DMS 273 treated with DMSO at 0.1 percent for 48 hours (cell line): ENCODE measurements at regions not wholly inside any gene's neighbourhood (a gene's known extent, or its start where the extent isn't known, plus 50 kb on each side); places are given as distances from the start of the nearest gene placed in this dataset.
"Not testable (repeated sequence)": the region's sequence is repeated elsewhere in the genome, so short reads cannot be mapped to it uniquely, and the experiment has no call there.

Experiments
- DNase-seq: peaks from one replicate; lab custom pipeline; 2025; lab: John Stamatoyannopoulos, UW

GRCh38 chr13:103525530-103525929 is 459.3 kb upstream of the SLC10A2 start:
- no peak for DNase-seq

- DNase-seq = no peak
These were observed 457.6 kb upstream of the SLC10A2 start for GRCh38 chr13:103523858-103524257.

- no peak for DNase-seq
These were observed 455.3 kb upstream of the SLC10A2 start for GRCh38 chr13:103521532-103521931.

GRCh38 chr13:103517768-103518102 is 451.5 kb upstream of the SLC10A2 start:
- no peak for DNase-seq

- no peak for DNase-seq
These were observed 451.0 kb upstream of the SLC10A2 start for GRCh38 chr13:103517066-103517767.

GRCh38 chr13:103516015-103516795 is 450.0 kb upstream of the SLC10A2 start:
- no peak for DNase-seq

GRCh38 chr13:103515410-103515809 is 449.2 kb upstream of the SLC10A2 start:
- no peak for DNase-seq

- no peak for DNase-seq
These were observed 448.4 kb upstream of the SLC10A2 start for GRCh38 chr13:103514619-103515018.

GRCh38 chr13:103514188-103514587 is 448.0 kb upstream of the SLC10A2 start:
- DNase-seq = no peak

GRCh38 chr13:103510007-103510535 is 443.9 kb upstream of the SLC10A2 start:
- no peak for DNase-seq

GRCh38 chr13:103497404-103497803 is 431.2 kb upstream of the SLC10A2 start:
- DNase-seq = no peak

GRCh38 chr13:103487841-103488240 is 421.6 kb upstream of the SLC10A2 start:
- no peak for DNase-seq

- DNase-seq = no peak
These were observed 406.9 kb upstream of the SLC10A2 start for GRCh38 chr13:103473081-103473480.

- DNase-seq = no peak
These were observed 405.7 kb upstream of the SLC10A2 start for GRCh38 chr13:103471896-103472295.

- no peak for DNase-seq
These were observed 403.6 kb upstream of the SLC10A2 start for GRCh38 chr13:103469771-103470170.

GRCh38 chr13:103466761-103467160 is 400.5 kb upstream of the SLC10A2 start:
- no peak for DNase-seq

- DNase-seq = not testable (repeated sequence)
These were observed 394.0 kb upstream of the SLC10A2 start for GRCh38 chr13:103460246-103460645.

GRCh38 chr13:103457050-103457449 is 390.8 kb upstream of the SLC10A2 start:
- not testable (repeated sequence) for DNase-seq

- no peak for DNase-seq
These were observed 385.4 kb upstream of the SLC10A2 start for GRCh38 chr13:103451656-103452055.

- no peak for DNase-seq
These were observed 377.4 kb upstream of the SLC10A2 start for GRCh38 chr13:103443604-103444003.

- no peak for DNase-seq
These were observed 371.4 kb upstream of the SLC10A2 start for GRCh38 chr13:103437651-103438050.

GRCh38 chr13:103436057-103436654 is 369.9 kb upstream of the SLC10A2 start:
- no peak for DNase-seq

- peak; percentile 66 for DNase-seq
These were observed 365.6 kb upstream of the SLC10A2 start for GRCh38 chr13:103431856-103432255.
